ENCODE measurements at regions not wholly inside any gene's neighbourhood (a gene's known extent, or its start where the extent isn't known, plus 50 kb on each side); places are given as distances from the start of the nearest gene placed in this dataset.

DNA sequence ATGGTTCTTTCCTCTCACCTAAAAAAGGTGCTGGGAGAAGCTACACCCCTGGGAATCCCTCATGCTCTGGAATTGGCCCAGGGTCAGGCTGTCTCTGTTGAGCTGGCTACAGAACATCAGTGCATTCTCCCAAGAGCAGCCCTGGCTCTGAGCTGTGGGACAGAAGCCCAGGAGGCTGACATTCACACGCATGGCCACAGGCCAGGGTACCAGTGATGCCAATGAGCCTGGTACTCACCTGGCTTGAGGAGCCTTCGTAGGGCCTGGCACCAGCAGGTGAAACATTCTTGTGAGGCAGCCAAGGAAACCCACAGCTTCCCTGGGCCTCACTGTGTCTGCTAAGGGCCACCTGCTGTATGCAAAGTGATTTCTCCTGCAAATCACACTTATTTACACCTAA is 121.7 kb upstream of the CCL2 start:
- Histone ChIP-seq H3K9ac (ENCODE audit: insufficient read depth, low read length) (no peak overlapping the region), H3K36me3 (ENCODE audit: control insufficient read depth, insufficient read depth, low read length) (no peaks in the 10 kb centered on the region), H3K27me3 (ENCODE audit: control insufficient read depth, insufficient read depth, low read length) (no peaks in the 10 kb centered on the region), H3K27ac (ENCODE audit: insufficient read depth, low read length) (no peak overlapping the region), H3K4me1 (ENCODE audit: control insufficient read depth, extremely low read depth, insufficient read depth, low read length) (no peaks in the 10 kb centered on the region), H3K4me2 (ENCODE audit: extremely low read depth, insufficient read depth, low read length) (no peak overlapping the region), H3K9me3 (ENCODE audit: control insufficient read depth, insufficient read depth, low read depth, low read length) (no peaks in the 10 kb centered on the region), H3K4me3 (replicated peaks in 1 of 4; ENCODE audit: control extremely low read depth in 1 of 4, insufficient read depth in 1 of 4, low read depth in 3 of 4, low read length in 4 of 4) (no peak overlapping the region), H2AFZ (ENCODE audit: low read length) (no peak overlapping the region), H4K20me1 (ENCODE audit: control insufficient read depth, extremely low read depth, insufficient read depth, low read length) (no peaks in the 10 kb centered on the region), H3K79me2 (ENCODE audit: control insufficient read depth, insufficient read depth, low read length) (no peaks in the 10 kb centered on the region)
- TF ChIP-seq, protein P1, sequence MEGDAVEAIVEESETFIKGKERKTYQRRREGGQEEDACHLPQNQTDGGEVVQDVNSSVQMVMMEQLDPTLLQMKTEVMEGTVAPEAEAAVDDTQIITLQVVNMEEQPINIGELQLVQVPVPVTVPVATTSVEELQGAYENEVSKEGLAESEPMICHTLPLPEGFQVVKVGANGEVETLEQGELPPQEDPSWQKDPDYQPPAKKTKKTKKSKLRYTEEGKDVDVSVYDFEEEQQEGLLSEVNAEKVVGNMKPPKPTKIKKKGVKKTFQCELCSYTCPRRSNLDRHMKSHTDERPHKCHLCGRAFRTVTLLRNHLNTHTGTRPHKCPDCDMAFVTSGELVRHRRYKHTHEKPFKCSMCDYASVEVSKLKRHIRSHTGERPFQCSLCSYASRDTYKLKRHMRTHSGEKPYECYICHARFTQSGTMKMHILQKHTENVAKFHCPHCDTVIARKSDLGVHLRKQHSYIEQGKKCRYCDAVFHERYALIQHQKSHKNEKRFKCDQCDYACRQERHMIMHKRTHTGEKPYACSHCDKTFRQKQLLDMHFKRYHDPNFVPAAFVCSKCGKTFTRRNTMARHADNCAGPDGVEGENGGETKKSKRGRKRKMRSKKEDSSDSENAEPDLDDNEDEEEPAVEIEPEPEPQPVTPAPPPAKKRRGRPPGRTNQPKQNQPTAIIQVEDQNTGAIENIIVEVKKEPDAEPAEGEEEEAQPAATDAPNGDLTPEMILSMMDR (conservative IDR thresholded peaks at IDR 0.05 in 1 of 2, IDR thresholded peaks at IDR 0.05 in 1 of 2; ENCODE audit: low read depth in 1 of 2, low read length in 2 of 2): no peak
- no peak for TF ChIP-seq EZH2 (IDR thresholded peaks at IDR 0.05; ENCODE audit: low read length, missing control alignments)
- DNase-seq (ENCODE audit: low read depth in 2 of 2): no peak

DNA sequence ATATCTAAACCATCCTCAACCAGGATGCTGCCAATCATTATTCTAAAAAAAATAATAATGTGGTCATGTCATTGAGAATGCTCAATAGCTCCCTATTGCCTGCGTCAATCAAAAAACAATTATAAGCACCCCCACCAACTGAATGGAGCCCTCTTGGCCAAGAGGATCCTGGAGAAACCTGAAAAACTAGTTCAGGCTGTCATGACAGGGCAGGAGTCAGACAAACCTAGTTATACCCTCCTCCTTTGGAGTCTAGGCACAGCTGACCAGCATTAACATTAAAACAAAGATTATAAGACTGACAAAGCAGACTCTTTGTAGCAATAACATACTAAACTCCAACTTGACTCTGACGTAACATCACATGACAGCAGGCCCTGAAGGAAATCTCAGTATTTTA is 119.2 kb upstream of the CCL2 start:
- Histone ChIP-seq H3K4me1 (ENCODE audit: control insufficient read depth, extremely low read depth, insufficient read depth, low read length) (no peaks in the 10 kb centered on the region), H3K79me2 (ENCODE audit: control insufficient read depth, insufficient read depth, low read length) (no peaks in the 10 kb centered on the region), H4K20me1 (ENCODE audit: control insufficient read depth, extremely low read depth, insufficient read depth, low read length) (no peaks in the 10 kb centered on the region), H3K36me3 (ENCODE audit: control insufficient read depth, insufficient read depth, low read length) (no peaks in the 10 kb centered on the region), H3K9ac (ENCODE audit: insufficient read depth, low read length) (no peak overlapping the region), H3K27me3 (ENCODE audit: control insufficient read depth, insufficient read depth, low read length) (no peaks in the 10 kb centered on the region), H3K4me3 (replicated peaks in 1 of 4; ENCODE audit: control extremely low read depth in 1 of 4, insufficient read depth in 1 of 4, low read depth in 3 of 4, low read length in 4 of 4) (no peak overlapping the region), H3K27ac (ENCODE audit: insufficient read depth, low read length) (no peak overlapping the region), H2AFZ (ENCODE audit: low read length) (no peak overlapping the region), H3K9me3 (ENCODE audit: control insufficient read depth, insufficient read depth, low read depth, low read length) (no peaks in the 10 kb centered on the region), H3K4me2 (ENCODE audit: extremely low read depth, insufficient read depth, low read length) (no peak overlapping the region)
- TF ChIP-seq, protein P1 (conservative IDR thresholded peaks at IDR 0.05 in 1 of 2, IDR thresholded peaks at IDR 0.05 in 1 of 2; ENCODE audit: low read depth in 1 of 2, low read length in 2 of 2): no peak
- no peak for TF ChIP-seq EZH2 (IDR thresholded peaks at IDR 0.05; ENCODE audit: low read length, missing control alignments)
- no peak for DNase-seq (ENCODE audit: low read depth in 2 of 2)

DNA sequence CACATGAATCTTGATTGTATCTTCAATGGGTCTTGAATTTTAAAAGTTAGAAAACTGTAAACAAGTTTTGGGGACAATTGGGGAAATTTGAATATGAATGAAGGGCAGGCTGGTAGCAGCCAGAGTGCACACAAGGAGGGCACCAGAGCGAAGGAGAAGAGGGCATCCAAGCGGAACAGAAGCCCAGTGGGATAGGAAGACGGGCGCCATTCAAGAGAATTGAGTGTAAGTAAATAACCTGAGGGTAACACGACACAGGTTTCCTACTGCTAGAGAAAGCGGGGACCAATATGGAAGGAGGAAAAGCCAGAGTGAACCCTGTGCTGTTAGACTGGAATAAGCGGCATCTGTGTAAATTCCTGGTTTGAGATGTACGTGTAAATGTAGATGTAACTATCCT is 115.1 kb upstream of the CCL2 start:
- Histone ChIP-seq H3K4me2 (ENCODE audit: extremely low read depth, insufficient read depth, low read length) (no peak overlapping the region), H4K20me1 (ENCODE audit: control insufficient read depth, extremely low read depth, insufficient read depth, low read length) (no peaks in the 10 kb centered on the region), H3K9me3 (ENCODE audit: control insufficient read depth, insufficient read depth, low read depth, low read length) (no peaks in the 10 kb centered on the region), H2AFZ (ENCODE audit: low read length) (no peak overlapping the region), H3K27me3 (ENCODE audit: control insufficient read depth, insufficient read depth, low read length) (no peaks in the 10 kb centered on the region), H3K27ac (ENCODE audit: insufficient read depth, low read length) (no peak overlapping the region), H3K4me3 (replicated peaks in 1 of 4; ENCODE audit: control extremely low read depth in 1 of 4, insufficient read depth in 1 of 4, low read depth in 3 of 4, low read length in 4 of 4) (no peak overlapping the region), H3K36me3 (ENCODE audit: control insufficient read depth, insufficient read depth, low read length) (no peaks in the 10 kb centered on the region), H3K79me2 (ENCODE audit: control insufficient read depth, insufficient read depth, low read length) (no peaks in the 10 kb centered on the region), H3K9ac (ENCODE audit: insufficient read depth, low read length) (no peak overlapping the region), H3K4me1 (ENCODE audit: control insufficient read depth, extremely low read depth, insufficient read depth, low read length) (no peaks in the 10 kb centered on the region)
- TF ChIP-seq EZH2 (IDR thresholded peaks at IDR 0.05; ENCODE audit: low read length, missing control alignments): no peak
- TF ChIP-seq, protein P1 (conservative IDR thresholded peaks at IDR 0.05 in 1 of 2, IDR thresholded peaks at IDR 0.05 in 1 of 2; ENCODE audit: low read depth in 1 of 2, low read length in 2 of 2): no peak
- DNase-seq (ENCODE audit: low read depth in 2 of 2): no peak

Measured in fibroblast of lung (primary cell).